Mammary epithelial cell (primary cell): ENCODE measurements at regions not wholly inside any gene's neighbourhood (a gene's known extent, or its start where the extent isn't known, plus 50 kb on each side); places are given as distances from the start of the nearest gene placed in this dataset.

Source experiments
- EZH2 ChIP-seq: IDR thresholded peaks from 2 replicates; pipeline ENCODE4 v1.6.1; 2012; ENCODE audit warnings: low read length, inconsistent platforms, borderline replicate concordance
- TF ChIP-seq, protein P1 (sequence below), 2 donors: IDR thresholded peaks in 1 of 2; conservative IDR thresholded peaks in 1 of 2; 2 replicates each; pipeline ENCODE4 v1.5.1; 2011 to 2012; ENCODE audit warnings: inconsistent platforms in 2 of 2, low read length in 2 of 2, mild to moderate bottlenecking in 2 of 2, control low read depth in 1 of 2, low read depth in 1 of 2; ENCODE audit not compliant: insufficient read depth in 1 of 2; ENCODE audit errors: extremely low read depth in 1 of 2

DNA sequence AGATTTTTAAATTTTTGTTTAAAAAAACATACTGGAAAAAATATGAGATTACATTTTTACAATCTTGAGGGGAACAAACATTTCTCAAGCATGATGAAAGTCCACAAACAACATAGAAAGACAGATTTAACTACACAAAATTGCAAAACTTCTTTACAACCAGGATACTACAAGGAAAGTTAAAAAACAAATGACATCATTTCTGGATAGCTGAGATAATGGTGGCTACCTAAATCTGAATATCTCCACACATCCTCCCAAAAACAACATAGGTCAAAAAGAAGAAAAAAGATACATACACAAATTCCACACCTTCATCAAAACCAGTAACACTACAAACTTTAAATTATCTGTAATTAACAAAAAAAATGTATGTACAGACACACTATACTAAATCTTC lies 120.8 kb upstream of the TNPO1 start:
- TF ChIP-seq, protein P1, sequence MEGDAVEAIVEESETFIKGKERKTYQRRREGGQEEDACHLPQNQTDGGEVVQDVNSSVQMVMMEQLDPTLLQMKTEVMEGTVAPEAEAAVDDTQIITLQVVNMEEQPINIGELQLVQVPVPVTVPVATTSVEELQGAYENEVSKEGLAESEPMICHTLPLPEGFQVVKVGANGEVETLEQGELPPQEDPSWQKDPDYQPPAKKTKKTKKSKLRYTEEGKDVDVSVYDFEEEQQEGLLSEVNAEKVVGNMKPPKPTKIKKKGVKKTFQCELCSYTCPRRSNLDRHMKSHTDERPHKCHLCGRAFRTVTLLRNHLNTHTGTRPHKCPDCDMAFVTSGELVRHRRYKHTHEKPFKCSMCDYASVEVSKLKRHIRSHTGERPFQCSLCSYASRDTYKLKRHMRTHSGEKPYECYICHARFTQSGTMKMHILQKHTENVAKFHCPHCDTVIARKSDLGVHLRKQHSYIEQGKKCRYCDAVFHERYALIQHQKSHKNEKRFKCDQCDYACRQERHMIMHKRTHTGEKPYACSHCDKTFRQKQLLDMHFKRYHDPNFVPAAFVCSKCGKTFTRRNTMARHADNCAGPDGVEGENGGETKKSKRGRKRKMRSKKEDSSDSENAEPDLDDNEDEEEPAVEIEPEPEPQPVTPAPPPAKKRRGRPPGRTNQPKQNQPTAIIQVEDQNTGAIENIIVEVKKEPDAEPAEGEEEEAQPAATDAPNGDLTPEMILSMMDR (conservative IDR thresholded peaks at IDR 0.05 in 1 of 2, IDR thresholded peaks at IDR 0.05 in 1 of 2; ENCODE audit: extremely low read depth in 1 of 2, insufficient read depth in 1 of 2, low read depth in 1 of 2, low read length in 2 of 2): no peak
- no peak for TF ChIP-seq EZH2
